Lower leg skin (tissue), 3 donors: ENCODE measurements at regions not wholly inside any gene's neighbourhood (a gene's known extent, or its start where the extent isn't known, plus 50 kb on each side); places are given as distances from the start of the nearest gene placed in this dataset.

Experiments used
- POLR2A ChIP-seq, 2 donors: fragments of 450-650 bp; IDR thresholded peaks; one replicate each; pipeline ENCODE4 v1.6.1; 2016 to 2017; ENCODE audit warnings: antibody characterized with exemption in 2 of 2, mild to moderate bottlenecking in 1 of 2, moderate library complexity in 1 of 2
- TF ChIP-seq, protein P1 (sequence below), 3 donors: fragments of 450-650 bp; IDR thresholded peaks; one replicate each; pipeline ENCODE4 v1.5.1; 2016; ENCODE audit warnings: antibody characterized with exemption in 3 of 3, mild to moderate bottlenecking in 3 of 3, moderate library complexity in 2 of 3

- TF ChIP-seq, protein P1, sequence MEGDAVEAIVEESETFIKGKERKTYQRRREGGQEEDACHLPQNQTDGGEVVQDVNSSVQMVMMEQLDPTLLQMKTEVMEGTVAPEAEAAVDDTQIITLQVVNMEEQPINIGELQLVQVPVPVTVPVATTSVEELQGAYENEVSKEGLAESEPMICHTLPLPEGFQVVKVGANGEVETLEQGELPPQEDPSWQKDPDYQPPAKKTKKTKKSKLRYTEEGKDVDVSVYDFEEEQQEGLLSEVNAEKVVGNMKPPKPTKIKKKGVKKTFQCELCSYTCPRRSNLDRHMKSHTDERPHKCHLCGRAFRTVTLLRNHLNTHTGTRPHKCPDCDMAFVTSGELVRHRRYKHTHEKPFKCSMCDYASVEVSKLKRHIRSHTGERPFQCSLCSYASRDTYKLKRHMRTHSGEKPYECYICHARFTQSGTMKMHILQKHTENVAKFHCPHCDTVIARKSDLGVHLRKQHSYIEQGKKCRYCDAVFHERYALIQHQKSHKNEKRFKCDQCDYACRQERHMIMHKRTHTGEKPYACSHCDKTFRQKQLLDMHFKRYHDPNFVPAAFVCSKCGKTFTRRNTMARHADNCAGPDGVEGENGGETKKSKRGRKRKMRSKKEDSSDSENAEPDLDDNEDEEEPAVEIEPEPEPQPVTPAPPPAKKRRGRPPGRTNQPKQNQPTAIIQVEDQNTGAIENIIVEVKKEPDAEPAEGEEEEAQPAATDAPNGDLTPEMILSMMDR (IDR thresholded peaks at IDR 0.05), result no peak
- no peak for TF ChIP-seq POLR2A (IDR thresholded peaks at IDR 0.05)
Measured at GRCh38 chr6:68391953-68392352, 243.1 kb upstream of the ADGRB3 start.
